CD4-positive, alpha-beta T cell (primary cell): ENCODE measurements at regions not wholly inside any gene's neighbourhood (a gene's known extent, or its start where the extent isn't known, plus 50 kb on each side); places are given as distances from the start of the nearest gene placed in this dataset.

Experiments used
- ATAC-seq: fragments of 200-7000 bp; cut with Tn5 transposase; one replicate; pipeline ENCODE4 v1.10.0; 2022; ENCODE audit warnings: mild to moderate bottlenecking; ENCODE audit not compliant: poor library complexity
- CTCF ChIA-PET: fragments of 350-600 bp; sonication (Branson Sonifier 250); formaldehyde crosslinking; loops from one replicate; lab custom pipeline; 2021; ENCODE audit warnings: antibody characterized with exemption, inconsistent platforms; lab: Charles Lee
- POLR2A ChIA-PET: fragments of 350-600 bp; sonication (Branson Sonifier 250); formaldehyde crosslinking; loops from one replicate; lab custom pipeline; 2021; ENCODE audit warnings: antibody characterized with exemption, inconsistent platforms; lab: Charles Lee
- DNase-seq, 14 experiments: peaks; one replicate each; pipeline ENCODE4 v3.0.0-alpha.2; 2013 to 2020; ENCODE audit warnings: mixed read lengths in 2 of 14
- H3K27ac ChIP-seq, 2 donors: one replicate each; pipeline versions ENCODE4 v1.5.1 to v1.7.0; 2013; ENCODE audit warnings: low read length in 2 of 2, low read depth in 1 of 2, mild to moderate bottlenecking in 1 of 2
- H3K27me3 ChIP-seq, 2 experiments: 1 replicate in 1 of 2; 2 replicates in 1 of 2; pipeline versions ENCODE4 v1.6.1 to v1.7.0; 2013; ENCODE audit warnings: low read length in 2 of 2, control low read depth in 1 of 2, mild to moderate bottlenecking in 1 of 2, moderate library complexity in 1 of 2; ENCODE audit not compliant: insufficient read depth in 2 of 2, control insufficient read depth in 1 of 2
- H3K36me3 ChIP-seq: one replicate; pipeline ENCODE4 v1.6.1; 2013; ENCODE audit warnings: low read length, control low read depth; ENCODE audit not compliant: insufficient read depth
- H3K4me1 ChIP-seq: one replicate; pipeline ENCODE4 v1.6.1; 2013; ENCODE audit warnings: low read length, control low read depth; ENCODE audit not compliant: insufficient read depth
- H3K4me3 ChIP-seq: one replicate; pipeline ENCODE4 v1.5.1; 2013; ENCODE audit warnings: mild to moderate bottlenecking, low read length, moderate library complexity
- H3K9me3 ChIP-seq, 2 experiments: 1 replicate in 1 of 2; 2 replicates in 1 of 2; pipeline versions ENCODE4 v1.6.1 to v1.7.0; 2013; ENCODE audit warnings: low read length in 2 of 2, mild to moderate bottlenecking in 2 of 2, control low read depth in 1 of 2, moderate library complexity in 1 of 2; ENCODE audit not compliant: control insufficient read depth in 1 of 2, insufficient read depth in 1 of 2
- H3K27ac Mint-ChIP-seq: one replicate; pipeline ENCODE4 v1.8.0; 2020; ENCODE audit warnings: mixed read lengths
- H3K27me3 Mint-ChIP-seq: one replicate; pipeline ENCODE4 v1.8.0; 2021; ENCODE audit warnings: mixed read lengths
- H3K36me3 Mint-ChIP-seq: one replicate; pipeline ENCODE4 v1.8.0; 2021; ENCODE audit warnings: low read depth, mixed read lengths
- H3K4me1 Mint-ChIP-seq: one replicate; pipeline ENCODE4 v1.8.0; 2021; ENCODE audit warnings: low read depth, mixed read lengths
- H3K4me3 Mint-ChIP-seq: one replicate; pipeline ENCODE4 v1.8.0; 2020; ENCODE audit warnings: mild to moderate bottlenecking, mixed read lengths
- H3K9me3 Mint-ChIP-seq: one replicate; pipeline ENCODE4 v1.8.0; 2020; ENCODE audit warnings: mixed read lengths
- intact Hi-C, 2 experiments: fragments of 100-400 bp; cut with DNase I in 1 of 2; cut with micrococcal nuclease in 1 of 2; formaldehyde crosslinking; loops; one replicate each; pipeline versions ENCODE4 v1.15.1 to v1.9.0; 2023 to 2025; cut with DNase I, micrococcal nuclease
- TF ChIP-seq, protein P1 (sequence below): fragments of 200-600 bp; IDR thresholded peaks from one replicate; pipeline ENCODE4 v1.8.0; 2022; ENCODE audit warnings: antibody characterized with exemption, mild to moderate bottlenecking

DNA sequence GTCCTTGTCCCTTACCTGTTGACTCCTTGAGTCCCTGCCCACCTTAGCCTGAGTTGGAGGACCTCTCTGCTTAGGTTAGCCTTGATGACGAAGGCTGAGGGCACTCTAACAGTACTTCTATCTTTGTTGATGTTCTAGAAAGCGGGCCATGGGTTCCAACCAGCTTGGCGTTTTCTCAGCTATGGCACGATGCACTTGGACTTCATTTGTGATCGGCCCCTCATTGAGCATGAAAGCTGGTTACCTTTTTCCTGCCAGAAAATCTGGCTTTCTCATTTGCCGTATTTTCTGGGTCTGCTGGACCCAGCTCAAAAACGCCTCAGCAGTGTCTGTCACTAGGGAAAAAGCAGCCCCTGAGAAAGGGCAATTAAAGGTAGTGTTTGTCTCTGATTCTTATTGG is 290.8 kb downstream of the EMP1 start:
- ChIA-PET CTCF (no interaction called here), POLR2A (no interaction called here)
- no peaks in the 10 kb centered on the region for H3K9me3 Mint-ChIP-seq

DNA sequence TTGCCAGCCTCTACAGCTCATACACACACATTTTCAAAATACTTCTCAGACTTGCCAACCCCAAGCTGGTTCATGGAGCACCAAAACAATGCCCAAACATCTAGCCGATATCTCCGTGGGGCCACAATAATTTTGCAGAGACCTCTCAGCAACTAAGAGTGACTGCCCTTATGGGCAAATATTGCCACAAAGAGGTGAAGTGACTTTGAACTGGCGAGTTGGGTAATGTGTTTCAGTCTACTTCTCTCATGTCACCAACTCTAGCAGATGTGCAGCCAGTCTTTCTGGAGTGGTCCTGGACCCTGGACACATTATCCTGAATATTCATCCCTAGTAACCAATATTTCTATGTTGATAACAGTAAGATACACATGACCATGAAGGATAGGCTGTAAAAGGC is 290.3 kb downstream of the EMP1 start:
- intact Hi-C loops, result no loop called here
- Histone ChIP-seq H3K36me3 (no peaks in the 10 kb centered on the region), H3K4me1 (no peaks in the 10 kb centered on the region), H3K27me3 (peaks cover 0 to 3% of the 10 kb centered on the region in 2 experiments), H3K9me3 (no peaks in the 10 kb centered on the region), H3K27ac (no peak overlapping the region), H3K4me3 (no peak overlapping the region)
- DNase-seq (no peak), ATAC-seq (no peak)
- no peaks in the 10 kb centered on the region for H3K36me3 Mint-ChIP-seq
- H3K4me3 Mint-ChIP-seq, result no peak overlapping the region
- TF ChIP-seq, protein P1, sequence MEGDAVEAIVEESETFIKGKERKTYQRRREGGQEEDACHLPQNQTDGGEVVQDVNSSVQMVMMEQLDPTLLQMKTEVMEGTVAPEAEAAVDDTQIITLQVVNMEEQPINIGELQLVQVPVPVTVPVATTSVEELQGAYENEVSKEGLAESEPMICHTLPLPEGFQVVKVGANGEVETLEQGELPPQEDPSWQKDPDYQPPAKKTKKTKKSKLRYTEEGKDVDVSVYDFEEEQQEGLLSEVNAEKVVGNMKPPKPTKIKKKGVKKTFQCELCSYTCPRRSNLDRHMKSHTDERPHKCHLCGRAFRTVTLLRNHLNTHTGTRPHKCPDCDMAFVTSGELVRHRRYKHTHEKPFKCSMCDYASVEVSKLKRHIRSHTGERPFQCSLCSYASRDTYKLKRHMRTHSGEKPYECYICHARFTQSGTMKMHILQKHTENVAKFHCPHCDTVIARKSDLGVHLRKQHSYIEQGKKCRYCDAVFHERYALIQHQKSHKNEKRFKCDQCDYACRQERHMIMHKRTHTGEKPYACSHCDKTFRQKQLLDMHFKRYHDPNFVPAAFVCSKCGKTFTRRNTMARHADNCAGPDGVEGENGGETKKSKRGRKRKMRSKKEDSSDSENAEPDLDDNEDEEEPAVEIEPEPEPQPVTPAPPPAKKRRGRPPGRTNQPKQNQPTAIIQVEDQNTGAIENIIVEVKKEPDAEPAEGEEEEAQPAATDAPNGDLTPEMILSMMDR, result no peak
- no peak overlapping the region for H3K27ac Mint-ChIP-seq
- no peaks in the 10 kb centered on the region for H3K4me1 Mint-ChIP-seq
- ChIA-PET CTCF (no interaction called here), POLR2A (no interaction called here)
- no peaks in the 10 kb centered on the region for H3K9me3 Mint-ChIP-seq
- H3K27me3 Mint-ChIP-seq, result peaks cover 9% of the 10 kb centered on the region

More for the DNA sequence above, 290.8 kb downstream of the EMP1 start:
- DNase-seq (no peak), ATAC-seq (no peak)
- no peaks in the 10 kb centered on the region for H3K4me1 ChIP-seq
- TF ChIP-seq, protein P1, result no peak
- Mint-ChIP-seq H3K36me3 (no peaks in the 10 kb centered on the region), H3K4me3 (no peak overlapping the region), H3K27ac (no peak overlapping the region), H3K4me1 (no peaks in the 10 kb centered on the region), H3K27me3 (peaks cover 9% of the 10 kb centered on the region)
- H3K27me3 ChIP-seq, result peaks cover 0 to 3% of the 10 kb centered on the region in 2 experiments
- no peak overlapping the region for H3K4me3 ChIP-seq
- no peaks in the 10 kb centered on the region for H3K36me3 ChIP-seq
- H3K27ac ChIP-seq, result no peak overlapping the region
- no peaks in the 10 kb centered on the region for H3K9me3 ChIP-seq
- intact Hi-C loops, result no loop called here

DNA sequence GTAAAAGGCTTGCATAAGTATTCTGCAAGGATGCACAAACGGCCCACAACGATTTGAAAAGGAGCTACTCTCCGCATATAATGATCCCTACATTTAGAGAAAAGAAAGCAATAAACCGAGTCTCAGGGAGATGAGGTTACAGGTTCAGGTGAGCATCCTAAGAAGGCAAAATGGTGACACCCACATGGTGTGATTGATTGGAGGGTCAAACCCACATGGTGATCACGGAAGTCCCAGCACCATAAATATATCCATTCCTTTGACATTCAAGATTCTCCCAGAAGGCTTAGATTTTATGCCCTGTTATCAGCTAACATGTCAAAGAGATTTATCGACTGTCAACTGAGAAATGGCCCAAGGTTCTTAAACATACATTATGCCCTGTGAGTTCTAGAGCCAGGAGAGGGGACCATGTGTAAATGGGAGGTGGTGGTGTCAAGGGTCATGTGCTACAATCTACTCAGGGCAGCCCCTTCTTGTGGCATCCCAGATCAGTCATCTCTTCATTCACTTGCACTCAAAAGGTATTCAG is 282.2 kb downstream of the EMP1 start:
- no peak overlapping the region for H3K27ac Mint-ChIP-seq
- TF ChIP-seq, protein P1, result no peak
- H3K4me1 ChIP-seq, result no peaks in the 10 kb centered on the region
- no peak overlapping the region for H3K4me3 ChIP-seq
- no peaks in the 10 kb centered on the region for H3K9me3 Mint-ChIP-seq
- H3K9me3 ChIP-seq, result no peaks in the 10 kb centered on the region
- no peaks in the 10 kb centered on the region for H3K36me3 Mint-ChIP-seq
- POLR2A ChIA-PET, result no interaction called here
- H3K4me3 Mint-ChIP-seq, result no peak overlapping the region
- ATAC-seq (no peak), DNase-seq (no peak)
- intact Hi-C loops, result no loop called here
- no peaks in the 10 kb centered on the region for H3K27me3 ChIP-seq
- no peaks in the 10 kb centered on the region for H3K4me1 Mint-ChIP-seq
- H3K36me3 ChIP-seq, result no peaks in the 10 kb centered on the region
- CTCF ChIA-PET, result no interaction called here
- H3K27me3 Mint-ChIP-seq, result peaks cover 20% of the 10 kb centered on the region
- H3K27ac ChIP-seq, result no peak overlapping the region
